ENCODE measurements at regions not wholly inside any gene's neighbourhood (a gene's known extent, or its start where the extent isn't known, plus 50 kb on each side); places are given as distances from the start of the nearest gene placed in this dataset.
A peak's percentile ranks its signal among the peaks of the same experiment; 100 is the strongest.
"Not testable (repeated sequence)": the region's sequence is repeated elsewhere in the genome, so short reads cannot be mapped to it uniquely, and the experiment has no call there.

- DNase-seq: no peak
Observed at GRCh38 chr14:87628129-87628528, 364.9 kb downstream of the GALC start.

- DNase-seq: no peak
Observed at GRCh38 chr14:87626266-87626665, 366.7 kb downstream of the GALC start.

- DNase-seq: no peak
Observed at GRCh38 chr14:87623616-87624015, 369.4 kb downstream of the GALC start.

- DNase-seq: no peak
Observed at GRCh38 chr14:87617079-87617478, 375.9 kb downstream of the GALC start.

- DNase-seq: peak; percentile 35 to 50
Observed at GRCh38 chr14:87615822-87616679, 376.9 kb downstream of the GALC start.

GRCh38 chr14:87615047-87615446, 377.9 kb downstream of the GALC start:
- DNase-seq: no peak

GRCh38 chr14:87613881-87614280, 379.1 kb downstream of the GALC start:
- DNase-seq: no peak

- DNase-seq: not testable (repeated sequence)
Observed at GRCh38 chr14:87607056-87607455, 385.9 kb downstream of the GALC start.

GRCh38 chr14:87601036-87601435, 391.9 kb downstream of the GALC start:
- no peak for DNase-seq

GRCh38 chr14:87600240-87600639, 392.7 kb downstream of the GALC start:
- DNase-seq: no peak

GRCh38 chr14:87581298-87581697, 411.7 kb downstream of the GALC start:
- no peak for DNase-seq

GRCh38 chr14:87579036-87579435, 413.9 kb downstream of the GALC start:
- DNase-seq: no peak

- no peak for DNase-seq
Observed at GRCh38 chr14:87575378-87575777, 417.6 kb downstream of the GALC start.

- DNase-seq: no peak
Observed at GRCh38 chr14:87573591-87573990, 419.4 kb downstream of the GALC start.

- DNase-seq: no peak
Observed at GRCh38 chr14:87567618-87568295, 425.2 kb downstream of the GALC start.

GRCh38 chr14:87566991-87567390, 426.0 kb downstream of the GALC start:
- no peak for DNase-seq

GRCh38 chr14:87547536-87547935, 445.4 kb downstream of the GALC start:
- no peak for DNase-seq

- no peak for DNase-seq
Observed at GRCh38 chr14:87542288-87542687, 450.7 kb downstream of the GALC start.

GRCh38 chr14:87540339-87540738, 452.6 kb downstream of the GALC start:
- DNase-seq: no peak

GRCh38 chr14:87529081-87529480, 463.9 kb downstream of the GALC start:
- no peak for DNase-seq

GRCh38 chr14:87526731-87527130, 466.3 kb downstream of the GALC start:
- no peak for DNase-seq

- no peak for DNase-seq
Observed at GRCh38 chr14:87524011-87524410, 469.0 kb downstream of the GALC start.

- no peak for DNase-seq
Observed at GRCh38 chr14:87522575-87522974, 470.4 kb downstream of the GALC start.

GRCh38 chr14:87508333-87508732, 484.6 kb downstream of the GALC start:
- DNase-seq: no peak

Data from NCI-H187 (cell line).